ENCODE measurements at regions not wholly inside any gene's neighbourhood (a gene's known extent, or its start where the extent isn't known, plus 50 kb on each side); places are given as distances from the start of the nearest gene placed in this dataset.

GRCh38 chr2:33917252-33917651 is 318.2 kb upstream of the FAM98A start:
- H3K9me3 ChIP-seq (replicated peaks; ENCODE audit: control insufficient read depth, insufficient read depth, low read length), result no peaks in the 10 kb centered on the region
- H3K27ac ChIP-seq (ENCODE audit: control insufficient read depth, insufficient read depth), result no peak overlapping the region
- no peak for DNase-seq (ENCODE audit: low read depth, low spot score)
- CTCF ChIA-PET, result no interaction called here
- no peak overlapping the region for H2AFZ ChIP-seq (ENCODE audit: control insufficient read depth, low read depth, low read length)
- H3K4me2 ChIP-seq (ENCODE audit: control insufficient read depth, insufficient read depth), result no peak overlapping the region
- H3K4me3 ChIP-seq, result no peak overlapping the region
- no peaks in the 10 kb centered on the region for H3K36me3 ChIP-seq (ENCODE audit: control insufficient read depth in 2 of 2, insufficient read depth in 2 of 2, low read length in 1 of 2)
- POLR2A ChIA-PET, result no interaction called here
- FAIRE-seq, result no peak
- no peak overlapping the region for H3K9ac ChIP-seq (ENCODE audit: control insufficient read depth, insufficient read depth, low read length)
- TF ChIP-seq CHD1 (IDR thresholded peaks at IDR 0.05; ENCODE audit: low read depth, low read length), result no peak
- TF ChIP-seq NR2C1 (IDR thresholded peaks at IDR 0.05), result no peak
- no peak for TF ChIP-seq KLF5 (IDR thresholded peaks at IDR 0.05; ENCODE audit: partially characterized antibody)
- TF ChIP-seq SIN3A (IDR thresholded peaks at IDR 0.05; ENCODE audit: low read depth, low read length), result no peak
- no peak for TF ChIP-seq ZNF217 (IDR thresholded peaks at IDR 0.05)
- TF ChIP-seq NBN (IDR thresholded peaks at IDR 0.05), result no peak
- no peak for TF ChIP-seq BCLAF1 (IDR thresholded peaks at IDR 0.05)
- no peak for TF ChIP-seq POLR2AphosphoS2 (IDR thresholded peaks at IDR 0.05; ENCODE audit: low read depth, low read length)
- no peak for TF ChIP-seq NFXL1 (IDR thresholded peaks at IDR 0.05; ENCODE audit: borderline replicate concordance)
- no peak for TF ChIP-seq SMC3 (IDR thresholded peaks at IDR 0.05; ENCODE audit: borderline replicate concordance, low read length)
- TF ChIP-seq ZNF384 (IDR thresholded peaks at IDR 0.05; ENCODE audit: borderline replicate concordance, low read depth, low read length), result no peak
- TF ChIP-seq POLR2AphosphoS5 (IDR thresholded peaks at IDR 0.05; ENCODE audit: low read length), result no peak
- TF ChIP-seq, protein P1, sequence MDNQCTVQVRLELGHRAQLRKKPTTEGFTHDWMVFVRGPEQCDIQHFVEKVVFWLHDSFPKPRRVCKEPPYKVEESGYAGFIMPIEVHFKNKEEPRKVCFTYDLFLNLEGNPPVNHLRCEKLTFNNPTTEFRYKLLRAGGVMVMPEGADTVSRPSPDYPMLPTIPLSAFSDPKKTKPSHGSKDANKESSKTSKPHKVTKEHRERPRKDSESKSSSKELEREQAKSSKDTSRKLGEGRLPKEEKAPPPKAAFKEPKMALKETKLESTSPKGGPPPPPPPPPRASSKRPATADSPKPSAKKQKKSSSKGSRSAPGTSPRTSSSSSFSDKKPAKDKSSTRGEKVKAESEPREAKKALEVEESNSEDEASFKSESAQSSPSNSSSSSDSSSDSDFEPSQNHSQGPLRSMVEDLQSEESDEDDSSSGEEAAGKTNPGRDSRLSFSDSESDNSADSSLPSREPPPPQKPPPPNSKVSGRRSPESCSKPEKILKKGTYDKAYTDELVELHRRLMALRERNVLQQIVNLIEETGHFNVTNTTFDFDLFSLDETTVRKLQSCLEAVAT (IDR thresholded peaks at IDR 0.05), result no peak
- no peak for TF ChIP-seq CTCF (IDR thresholded peaks at IDR 0.05 in 2 of 3, conservative IDR thresholded peaks at IDR 0.05 in 1 of 3; ENCODE audit: control insufficient read depth in 2 of 3, extremely low read depth in 1 of 3, insufficient read depth in 1 of 3, low read depth in 3 of 3, low read length in 3 of 3)
- no peak for TF ChIP-seq IKZF1 (conservative IDR thresholded peaks at IDR 0.05)
- TF ChIP-seq, protein P2, sequence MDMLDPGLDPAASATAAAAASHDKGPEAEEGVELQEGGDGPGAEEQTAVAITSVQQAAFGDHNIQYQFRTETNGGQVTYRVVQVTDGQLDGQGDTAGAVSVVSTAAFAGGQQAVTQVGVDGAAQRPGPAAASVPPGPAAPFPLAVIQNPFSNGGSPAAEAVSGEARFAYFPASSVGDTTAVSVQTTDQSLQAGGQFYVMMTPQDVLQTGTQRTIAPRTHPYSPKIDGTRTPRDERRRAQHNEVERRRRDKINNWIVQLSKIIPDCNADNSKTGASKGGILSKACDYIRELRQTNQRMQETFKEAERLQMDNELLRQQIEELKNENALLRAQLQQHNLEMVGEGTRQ (IDR thresholded peaks at IDR 0.05; ENCODE audit: borderline replicate concordance, low read depth, low read length), result no peak
- no peak for TF ChIP-seq NFYB (IDR thresholded peaks at IDR 0.05; ENCODE audit: insufficient read depth, low read depth, low read length)
- TF ChIP-seq ASH2L (IDR thresholded peaks at IDR 0.05; ENCODE audit: borderline replicate concordance, low read depth), result no peak
- RAD21 ChIA-PET (ENCODE audit: unreplicated experiment), result no interaction called here
- no peaks in the 10 kb centered on the region for H3K79me2 ChIP-seq (ENCODE audit: control insufficient read depth, insufficient read depth, low read length)
- H4K20me1 ChIP-seq (ENCODE audit: control insufficient read depth, insufficient read depth), result no peaks in the 10 kb centered on the region
- no TSS peak for BruUV-seq (replicated peaks)
- ATAC-seq, result no peak
- in situ Hi-C loops (cut with MboI), result no loop called here
- SMC1A ChIA-PET (ENCODE audit: uncharacterized antibody, unreplicated experiment), result interaction anchor here (0.7 kb wide), 1 partner anchor 325 kb away, joined by 3 read pairs; no protein-coding TSS in a partner anchor
- H3K27me3 ChIP-seq (replicated peaks in 1 of 2; ENCODE audit: control insufficient read depth in 2 of 2, insufficient read depth in 2 of 2, low read length in 1 of 2), result no peaks in the 10 kb centered on the region
- WGBS (ENCODE audit: insufficient coverage, insufficient replicate concordance, low lambda C conversion rate, missing lambda C conversion rate), result 49% methylated on average over 4 of the region's 4 CpGs
- no peaks in the 10 kb centered on the region for H3K4me1 ChIP-seq (ENCODE audit: control insufficient read depth, insufficient read depth, low read length)
- intact Hi-C loops (cut with micrococcal nuclease; ENCODE audit: unreplicated experiment), result no loop called here

Measured in GM12878 (cell line).